ENCODE measurements at regions not wholly inside any gene's neighbourhood (a gene's known extent, or its start where the extent isn't known, plus 50 kb on each side); places are given as distances from the start of the nearest gene placed in this dataset.

DNA sequence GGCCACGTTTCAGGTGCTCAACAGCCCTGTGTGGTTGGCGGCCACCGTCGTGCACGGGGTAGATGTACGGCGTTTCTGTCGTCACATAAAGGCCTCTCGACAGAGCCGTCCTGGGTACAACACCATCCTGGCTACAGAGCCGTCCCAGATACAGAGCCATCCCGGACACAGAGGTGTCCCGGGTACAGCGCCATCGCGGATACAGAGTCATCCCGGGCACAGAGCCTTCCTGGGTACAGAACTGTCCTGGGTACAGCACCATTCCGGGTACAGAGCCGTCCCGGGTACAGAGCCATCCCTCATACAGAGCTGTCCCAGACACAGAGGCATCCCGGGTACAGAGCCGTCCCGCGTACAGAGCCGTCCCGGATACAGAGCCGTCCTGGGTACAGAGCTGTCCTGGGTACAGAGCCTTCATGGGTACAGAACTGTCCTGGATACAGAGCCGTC, 222.7 kb upstream of the SOX1 start:
- Histone ChIP-seq H3K9me3 (ENCODE audit: control insufficient read depth in 1 of 2, low read length in 2 of 2) (no peaks in the 10 kb centered on the region), H3K4me1 (ENCODE audit: control insufficient read depth in 1 of 2, insufficient read depth in 2 of 2, low read length in 2 of 2) (no peaks in the 10 kb centered on the region), H3K4me3 (ENCODE audit: low read depth in 1 of 2, low read length in 2 of 2) (no peak overlapping the region), H3K27ac (ENCODE audit: low read length) (no peak overlapping the region), H3K27me3 (ENCODE audit: low read depth, low read length) (no peaks in the 10 kb centered on the region), H3K36me3 (ENCODE audit: control insufficient read depth in 1 of 2, insufficient read depth in 2 of 2, low read length in 2 of 2) (no peaks in the 10 kb centered on the region)

- H3K4me1 ChIP-seq (ENCODE audit: control insufficient read depth in 1 of 2, insufficient read depth in 2 of 2, low read length in 2 of 2), result no peaks in the 10 kb centered on the region
- no peaks in the 10 kb centered on the region for H3K36me3 ChIP-seq (ENCODE audit: control insufficient read depth in 1 of 2, insufficient read depth in 2 of 2, low read length in 2 of 2)
- no peak overlapping the region for H3K4me3 ChIP-seq (ENCODE audit: low read depth in 1 of 2, low read length in 2 of 2)
- H3K27me3 ChIP-seq (ENCODE audit: low read depth, low read length), result no peaks in the 10 kb centered on the region
- no peaks in the 10 kb centered on the region for H3K9me3 ChIP-seq (ENCODE audit: control insufficient read depth in 1 of 2, low read length in 2 of 2)
- H3K27ac ChIP-seq (ENCODE audit: low read length), result no peak overlapping the region
These were observed 222.3 kb upstream of the SOX1 start for GRCh38 chr13:111844682-111845081.

GRCh38 chr13:111845621-111846351, 221.2 kb upstream of the SOX1 start:
- H3K4me3 ChIP-seq (ENCODE audit: low read depth in 1 of 2, low read length in 2 of 2), result no peak overlapping the region
- no peaks in the 10 kb centered on the region for H3K36me3 ChIP-seq (ENCODE audit: control insufficient read depth in 1 of 2, insufficient read depth in 2 of 2, low read length in 2 of 2)
- H3K4me1 ChIP-seq (ENCODE audit: control insufficient read depth in 1 of 2, insufficient read depth in 2 of 2, low read length in 2 of 2), result no peaks in the 10 kb centered on the region
- no peaks in the 10 kb centered on the region for H3K27me3 ChIP-seq (ENCODE audit: low read depth, low read length)
- no peaks in the 10 kb centered on the region for H3K9me3 ChIP-seq (ENCODE audit: control insufficient read depth in 1 of 2, low read length in 2 of 2)
- no peak overlapping the region for H3K27ac ChIP-seq (ENCODE audit: low read length)

GRCh38 chr13:111846391-111847159, 220.4 kb upstream of the SOX1 start:
- H3K4me3 ChIP-seq (ENCODE audit: low read depth in 1 of 2, low read length in 2 of 2), result no peak overlapping the region
- H3K9me3 ChIP-seq (ENCODE audit: control insufficient read depth in 1 of 2, low read length in 2 of 2), result no peaks in the 10 kb centered on the region
- no peaks in the 10 kb centered on the region for H3K27me3 ChIP-seq (ENCODE audit: low read depth, low read length)
- no peak overlapping the region for H3K27ac ChIP-seq (ENCODE audit: low read length)
- H3K36me3 ChIP-seq (ENCODE audit: control insufficient read depth in 1 of 2, insufficient read depth in 2 of 2, low read length in 2 of 2), result no peaks in the 10 kb centered on the region
- H3K4me1 ChIP-seq (ENCODE audit: control insufficient read depth in 1 of 2, insufficient read depth in 2 of 2, low read length in 2 of 2), result no peaks in the 10 kb centered on the region

DNA sequence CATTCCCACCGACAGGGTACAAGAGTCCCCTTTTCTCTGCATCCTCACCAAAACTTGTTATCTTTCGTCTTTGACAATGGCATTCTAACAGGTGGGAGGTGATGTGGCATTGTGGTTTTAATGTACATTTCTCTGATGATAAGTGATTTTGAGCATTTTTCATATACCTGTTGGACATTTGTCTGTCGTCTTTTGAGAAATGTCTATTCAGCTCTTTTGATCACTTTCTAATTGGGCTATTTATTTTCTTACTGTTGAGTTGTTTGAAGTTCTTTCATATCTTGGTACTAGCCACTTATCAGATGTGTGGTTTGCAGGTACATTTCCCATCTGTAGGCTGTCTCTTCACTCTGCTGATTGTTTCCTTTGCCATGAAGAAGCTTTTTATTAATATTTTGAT, 219.0 kb upstream of the SOX1 start:
- H3K27ac ChIP-seq (ENCODE audit: low read length), result no peak overlapping the region
- no peaks in the 10 kb centered on the region for H3K9me3 ChIP-seq (ENCODE audit: control insufficient read depth in 1 of 2, low read length in 2 of 2)
- no peak overlapping the region for H3K4me3 ChIP-seq (ENCODE audit: low read depth in 1 of 2, low read length in 2 of 2)
- no peaks in the 10 kb centered on the region for H3K36me3 ChIP-seq (ENCODE audit: control insufficient read depth in 1 of 2, insufficient read depth in 2 of 2, low read length in 2 of 2)
- no peaks in the 10 kb centered on the region for H3K4me1 ChIP-seq (ENCODE audit: control insufficient read depth in 1 of 2, insufficient read depth in 2 of 2, low read length in 2 of 2)
- no peaks in the 10 kb centered on the region for H3K27me3 ChIP-seq (ENCODE audit: low read depth, low read length)

- H3K9me3 ChIP-seq (ENCODE audit: control insufficient read depth in 1 of 2, low read length in 2 of 2), result no peaks in the 10 kb centered on the region
- no peaks in the 10 kb centered on the region for H3K27me3 ChIP-seq (ENCODE audit: low read depth, low read length)
- H3K4me1 ChIP-seq (ENCODE audit: control insufficient read depth in 1 of 2, insufficient read depth in 2 of 2, low read length in 2 of 2), result no peaks in the 10 kb centered on the region
- no peak overlapping the region for H3K4me3 ChIP-seq (ENCODE audit: low read depth in 1 of 2, low read length in 2 of 2)
- H3K36me3 ChIP-seq (ENCODE audit: control insufficient read depth in 1 of 2, insufficient read depth in 2 of 2, low read length in 2 of 2), result no peaks in the 10 kb centered on the region
- H3K27ac ChIP-seq (ENCODE audit: low read length), result no peak overlapping the region
These were observed 216.5 kb upstream of the SOX1 start for GRCh38 chr13:111850458-111850857.

- no peak overlapping the region for H3K4me3 ChIP-seq (ENCODE audit: low read depth in 1 of 2, low read length in 2 of 2)
- no peaks in the 10 kb centered on the region for H3K27me3 ChIP-seq (ENCODE audit: low read depth, low read length)
- H3K27ac ChIP-seq (ENCODE audit: low read length), result no peak overlapping the region
- H3K36me3 ChIP-seq (ENCODE audit: control insufficient read depth in 1 of 2, insufficient read depth in 2 of 2, low read length in 2 of 2), result no peaks in the 10 kb centered on the region
- H3K9me3 ChIP-seq (ENCODE audit: control insufficient read depth in 1 of 2, low read length in 2 of 2), result no peaks in the 10 kb centered on the region
- no peaks in the 10 kb centered on the region for H3K4me1 ChIP-seq (ENCODE audit: control insufficient read depth in 1 of 2, insufficient read depth in 2 of 2, low read length in 2 of 2)
These were observed 216.0 kb upstream of the SOX1 start for GRCh38 chr13:111850976-111851375.

DNA sequence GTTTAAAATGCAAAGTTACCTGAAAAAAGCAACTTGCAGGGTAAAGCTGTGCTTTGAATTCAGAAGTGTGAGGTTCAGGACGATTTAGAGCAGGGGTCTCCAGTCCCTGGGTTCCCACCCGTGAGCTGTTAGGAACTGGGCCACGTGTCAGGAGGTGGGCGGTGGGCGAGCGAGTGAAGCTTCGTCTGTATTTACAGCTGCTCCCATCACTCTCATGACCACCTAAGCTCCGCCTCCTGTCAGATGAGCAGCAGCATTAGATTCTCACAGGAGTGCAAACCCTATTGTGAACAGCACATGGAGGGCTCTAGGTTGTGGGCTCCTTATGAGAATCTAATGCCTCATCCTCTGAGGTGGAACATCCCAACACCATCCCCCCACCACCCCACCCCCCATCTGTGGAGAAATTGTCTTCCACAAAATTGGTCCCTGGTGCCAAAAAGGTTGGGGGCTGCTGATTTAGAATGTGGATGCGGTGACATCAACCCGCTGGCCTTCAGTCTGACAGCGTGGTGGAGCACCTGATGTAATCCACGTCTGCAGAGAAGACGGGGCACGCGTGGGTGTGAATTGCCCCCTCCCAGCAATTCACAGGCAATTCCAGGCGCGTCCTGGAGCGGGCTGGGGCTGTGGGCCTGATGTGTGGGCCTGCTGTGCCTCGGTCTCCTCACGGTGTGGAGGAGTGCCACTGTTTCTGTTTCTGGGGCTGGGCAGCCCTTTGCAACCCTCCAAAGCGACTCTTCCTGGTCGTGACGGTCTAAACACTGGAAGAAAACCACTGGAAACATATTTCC, 214.0 kb upstream of the SOX1 start:
- no peaks in the 10 kb centered on the region for H3K4me1 ChIP-seq (ENCODE audit: control insufficient read depth in 1 of 2, insufficient read depth in 2 of 2, low read length in 2 of 2)
- H3K27ac ChIP-seq (ENCODE audit: low read length), result no peak overlapping the region
- no peak overlapping the region for H3K4me3 ChIP-seq (ENCODE audit: low read depth in 1 of 2, low read length in 2 of 2)
- no peaks in the 10 kb centered on the region for H3K9me3 ChIP-seq (ENCODE audit: control insufficient read depth in 1 of 2, low read length in 2 of 2)
- H3K27me3 ChIP-seq (ENCODE audit: low read depth, low read length), result no peaks in the 10 kb centered on the region
- H3K36me3 ChIP-seq (ENCODE audit: control insufficient read depth in 1 of 2, insufficient read depth in 2 of 2, low read length in 2 of 2), result no peaks in the 10 kb centered on the region

DNA sequence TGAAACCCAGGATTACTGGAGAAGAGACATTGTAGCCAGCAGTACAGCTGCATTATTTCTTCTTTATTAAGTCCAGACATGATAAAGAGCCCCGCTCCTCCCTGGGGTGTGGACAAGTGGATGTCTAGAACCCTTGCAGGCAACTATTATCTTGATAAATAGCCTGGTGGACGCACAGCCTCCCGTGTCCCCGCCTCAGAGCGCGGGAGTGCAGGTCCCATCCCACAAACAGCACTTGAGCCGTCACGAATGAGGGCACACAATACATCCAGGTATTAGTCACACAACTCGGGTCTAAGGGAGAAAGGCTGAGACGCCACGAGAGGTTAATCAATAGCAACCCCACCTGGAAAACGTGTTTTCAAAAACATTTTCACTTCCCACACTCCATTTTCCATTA, 213.2 kb upstream of the SOX1 start:
- Histone ChIP-seq H3K27me3 (ENCODE audit: low read depth, low read length) (no peaks in the 10 kb centered on the region), H3K36me3 (ENCODE audit: control insufficient read depth in 1 of 2, insufficient read depth in 2 of 2, low read length in 2 of 2) (no peaks in the 10 kb centered on the region), H3K9me3 (ENCODE audit: control insufficient read depth in 1 of 2, low read length in 2 of 2) (no peaks in the 10 kb centered on the region), H3K4me3 (ENCODE audit: low read depth in 1 of 2, low read length in 2 of 2) (no peak overlapping the region), H3K4me1 (ENCODE audit: control insufficient read depth in 1 of 2, insufficient read depth in 2 of 2, low read length in 2 of 2) (no peaks in the 10 kb centered on the region), H3K27ac (ENCODE audit: low read length) (no peak overlapping the region)

DNA sequence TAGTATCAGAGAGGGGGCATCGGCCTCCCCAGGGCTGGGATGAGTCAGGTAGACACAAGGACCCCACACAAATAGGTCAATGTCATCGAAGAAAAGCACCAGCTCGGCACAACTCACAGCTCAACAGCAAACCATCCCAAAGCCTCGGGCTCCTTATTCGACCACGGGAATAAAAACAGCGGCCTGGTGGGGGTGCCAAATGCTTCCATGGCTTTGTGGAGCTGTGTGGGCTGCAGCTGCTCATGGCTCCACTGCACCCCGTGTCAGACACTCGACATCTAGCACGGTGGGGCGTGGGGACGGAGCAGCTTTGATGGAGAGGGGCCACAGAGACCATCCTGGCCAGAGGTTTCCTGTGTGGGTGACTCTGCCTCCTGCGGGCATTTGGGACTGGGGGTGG, 212.5 kb upstream of the SOX1 start:
- Histone ChIP-seq H3K9me3 (ENCODE audit: control insufficient read depth in 1 of 2, low read length in 2 of 2) (no peaks in the 10 kb centered on the region), H3K36me3 (ENCODE audit: control insufficient read depth in 1 of 2, insufficient read depth in 2 of 2, low read length in 2 of 2) (no peaks in the 10 kb centered on the region), H3K27me3 (ENCODE audit: low read depth, low read length) (no peaks in the 10 kb centered on the region), H3K4me1 (ENCODE audit: control insufficient read depth in 1 of 2, insufficient read depth in 2 of 2, low read length in 2 of 2) (peaks cover 0 to 1% of the 10 kb centered on the region in 2 donors), H3K27ac (ENCODE audit: low read length) (no peak overlapping the region), H3K4me3 (ENCODE audit: low read depth in 1 of 2, low read length in 2 of 2) (no peak overlapping the region)

- no peaks in the 10 kb centered on the region for H3K36me3 ChIP-seq (ENCODE audit: control insufficient read depth in 1 of 2, insufficient read depth in 2 of 2, low read length in 2 of 2)
- H3K27me3 ChIP-seq (ENCODE audit: low read depth, low read length), result no peaks in the 10 kb centered on the region
- no peak overlapping the region for H3K27ac ChIP-seq (ENCODE audit: low read length)
- no peaks in the 10 kb centered on the region for H3K9me3 ChIP-seq (ENCODE audit: control insufficient read depth in 1 of 2, low read length in 2 of 2)
- no peak overlapping the region for H3K4me3 ChIP-seq (ENCODE audit: low read depth in 1 of 2, low read length in 2 of 2)
- peaks cover 0 to 7% of the 10 kb centered on the region in 2 donors for H3K4me1 ChIP-seq (ENCODE audit: control insufficient read depth in 1 of 2, insufficient read depth in 2 of 2, low read length in 2 of 2)
These were observed 211.8 kb upstream of the SOX1 start for GRCh38 chr13:111855191-111855590.
